ENCODE measurements at regions not wholly inside any gene's neighbourhood (a gene's known extent, or its start where the extent isn't known, plus 50 kb on each side); places are given as distances from the start of the nearest gene placed in this dataset.

DNA sequence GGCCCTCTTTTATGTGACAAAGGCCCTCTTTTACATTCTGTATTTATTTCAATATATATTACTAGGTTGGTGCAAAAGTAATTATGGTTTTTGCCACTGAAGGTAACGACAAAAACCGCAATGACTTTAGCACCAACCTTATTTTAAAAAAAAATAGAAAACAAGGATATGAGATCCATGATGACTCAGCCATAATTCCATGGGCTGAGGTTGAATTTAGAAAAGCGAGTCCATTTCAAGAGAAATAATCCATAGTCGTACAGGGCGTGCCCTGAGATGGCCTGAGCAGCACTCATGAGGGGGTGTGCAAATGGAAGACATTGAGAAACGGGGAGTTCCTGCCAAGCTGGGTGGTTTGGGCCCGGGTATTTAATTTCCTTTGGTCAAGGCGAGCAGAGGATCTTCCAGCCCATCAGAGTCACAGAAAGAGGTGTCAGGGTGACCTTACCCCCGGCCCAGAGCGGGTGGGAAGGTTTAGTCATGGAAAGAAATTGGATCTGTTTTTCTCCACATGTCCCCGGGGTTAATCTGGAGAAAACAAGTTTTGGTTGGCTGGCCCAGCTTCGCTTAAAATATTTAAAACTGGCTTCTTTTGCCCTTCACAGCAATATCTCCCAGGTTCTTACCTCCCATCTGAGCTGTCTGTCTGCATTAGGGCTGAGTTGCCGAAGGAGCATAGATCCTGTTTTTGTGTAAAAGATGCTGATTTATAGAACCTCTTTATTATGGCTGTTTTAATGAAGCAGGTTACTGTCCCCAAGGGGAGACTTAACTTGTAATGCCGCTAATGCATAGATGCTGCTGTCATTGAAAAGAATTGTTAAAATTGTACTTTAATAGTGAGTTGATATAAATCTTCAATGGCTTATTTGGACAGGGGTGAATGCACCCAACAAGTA lies 255.6 kb downstream of the PREX1 start:
- no peak for DNase-seq (ENCODE audit: low read depth)

DNA sequence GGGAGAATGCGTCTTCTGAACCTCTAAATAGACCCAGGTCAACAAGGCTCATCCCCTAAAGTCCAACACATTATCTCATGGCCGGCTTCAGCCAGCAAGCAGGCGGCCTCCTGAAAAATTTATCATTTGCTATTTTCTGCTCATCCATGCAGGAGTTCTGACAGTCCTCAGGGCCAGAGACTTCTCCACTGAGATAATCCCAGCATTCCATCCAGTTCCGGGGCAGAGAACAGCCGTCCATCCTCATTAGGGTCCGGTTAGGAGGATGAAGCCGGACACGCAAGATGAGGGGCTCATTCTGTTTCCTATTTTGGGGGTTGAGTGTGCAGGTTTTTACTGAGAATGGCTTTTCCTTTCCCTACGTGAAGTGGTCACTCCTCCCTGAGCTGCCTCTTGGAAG lies 258.1 kb downstream of the PREX1 start:
- no peak for DNase-seq (ENCODE audit: low read depth)

DNA sequence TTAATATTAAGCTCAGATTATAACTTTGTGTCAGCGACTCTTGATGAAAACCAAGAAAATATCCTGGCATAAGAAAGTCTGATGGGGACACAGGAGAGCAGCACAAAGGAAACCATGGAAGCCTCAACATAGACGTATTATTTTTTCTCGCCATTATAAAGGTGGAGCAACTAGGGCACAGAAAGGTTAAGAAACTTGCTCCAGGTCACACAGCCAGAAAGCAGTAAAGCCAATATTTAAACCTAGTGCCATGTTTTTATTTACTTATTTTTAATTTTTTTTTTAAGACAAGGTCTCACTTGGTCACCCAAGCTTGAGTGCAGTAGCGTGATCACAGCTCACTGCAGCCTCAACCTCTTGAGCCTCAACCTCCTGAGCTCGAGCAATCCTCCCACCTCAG lies 259.3 kb downstream of the PREX1 start:
- DNase-seq (ENCODE audit: low read depth): no peak

DNA sequence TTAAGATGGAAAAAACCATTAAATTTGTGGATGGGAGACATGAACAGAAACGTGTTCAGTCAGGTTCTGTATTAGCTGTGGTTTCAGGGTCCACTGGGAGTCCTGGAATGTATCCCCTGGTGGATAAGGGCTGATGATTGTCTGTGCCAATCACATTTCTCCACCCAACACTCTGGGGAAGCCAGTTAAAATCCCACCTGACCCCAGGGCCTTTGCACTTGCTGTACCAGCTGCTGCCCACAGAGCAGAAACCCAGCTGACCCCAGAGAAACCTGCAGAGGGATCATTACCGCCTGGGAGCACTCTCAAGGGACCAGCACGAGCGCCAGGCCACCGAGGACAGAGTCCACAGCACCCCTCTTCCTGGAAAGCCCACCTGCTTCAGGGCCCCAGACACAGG lies 260.7 kb downstream of the PREX1 start:
- no peak for DNase-seq (ENCODE audit: low read depth)

DNA sequence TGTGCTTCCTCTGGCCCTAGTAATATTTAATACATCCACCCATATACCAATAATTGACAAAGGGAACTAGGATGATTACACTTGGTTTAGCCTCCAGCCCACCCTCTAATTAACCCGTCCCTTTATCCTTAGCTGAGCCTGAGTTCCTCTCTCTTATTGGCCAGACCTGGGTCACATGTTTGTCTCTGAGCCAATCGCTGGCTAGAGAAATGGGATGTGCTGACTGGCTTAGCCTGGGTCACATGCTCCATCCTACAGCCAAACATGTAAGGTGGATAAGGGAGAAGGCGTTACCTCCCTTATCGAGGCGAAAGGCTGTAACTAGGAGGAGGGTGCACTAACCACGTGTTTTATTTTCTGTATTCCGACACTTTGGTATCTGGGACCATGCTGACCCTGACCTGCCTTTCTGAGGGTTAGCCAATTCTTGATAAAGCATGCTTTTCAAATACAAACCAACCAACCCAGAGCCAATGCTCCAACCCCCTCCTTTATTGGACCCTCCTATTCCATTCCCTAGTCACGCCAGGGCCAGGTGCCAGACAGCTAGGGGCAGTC lies 262.7 kb downstream of the PREX1 start:
- DNase-seq (ENCODE audit: low read depth): no peak

DNA sequence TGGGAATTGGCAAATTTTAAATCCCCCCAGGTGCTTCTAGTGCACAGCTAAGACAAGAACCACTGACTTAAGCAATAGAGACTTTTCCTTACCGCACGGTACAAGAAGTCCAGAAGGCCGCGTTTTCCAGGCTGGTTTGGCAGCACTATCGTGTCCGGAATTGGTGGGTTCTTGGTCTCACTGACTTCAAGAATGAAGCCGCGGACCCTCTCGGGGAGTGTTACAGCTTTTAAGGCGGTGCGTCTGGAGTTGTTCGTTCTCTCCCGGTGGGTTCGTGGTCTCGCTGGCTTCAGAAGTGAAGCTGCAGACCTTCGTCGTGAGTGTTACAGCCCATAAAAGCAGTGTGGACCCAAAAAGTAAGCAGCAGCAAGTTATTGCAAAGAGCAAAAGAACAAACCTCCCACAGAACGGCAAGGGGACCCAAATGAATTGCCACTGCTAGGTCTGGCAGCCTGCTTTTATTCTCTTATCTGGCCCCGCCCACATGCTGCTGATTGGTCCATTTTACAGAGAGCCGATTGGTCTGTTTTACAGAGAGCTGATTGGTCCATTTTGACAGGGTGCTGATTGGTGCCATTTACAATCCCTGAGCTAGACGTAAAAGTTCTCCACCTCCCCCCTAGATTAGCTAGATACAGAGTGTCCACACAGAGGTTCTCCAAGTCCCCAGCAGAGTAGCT lies 264.5 kb downstream of the PREX1 start:
- no peak for DNase-seq (ENCODE audit: low read depth)

DNA sequence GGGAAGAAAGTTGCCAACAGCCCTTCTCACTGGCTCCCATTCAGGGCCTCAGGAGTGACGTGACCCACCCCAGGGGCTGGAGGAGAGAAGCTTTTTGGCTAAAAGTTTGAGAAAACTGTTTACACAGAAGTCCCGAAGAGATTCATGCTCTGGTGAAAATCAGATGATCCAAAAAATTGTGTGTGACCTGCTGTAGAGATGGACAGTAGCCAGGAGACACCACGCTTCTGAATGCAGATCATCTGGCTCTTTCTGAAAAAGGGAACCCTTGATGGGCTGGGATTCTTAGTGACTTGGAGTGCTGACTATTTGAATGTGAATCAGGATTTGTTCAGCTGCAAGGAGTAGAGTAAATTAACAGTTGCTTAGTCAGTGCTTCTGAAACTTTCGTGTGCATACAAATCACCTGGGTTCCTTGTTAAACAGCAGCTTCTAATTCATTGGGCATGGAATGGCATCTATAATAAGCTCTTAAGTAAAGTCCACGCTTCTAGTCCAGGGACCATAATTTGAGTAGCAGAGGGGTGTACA lies 265.1 kb downstream of the PREX1 start:
- DNase-seq (ENCODE audit: low read depth): no peak

DNA sequence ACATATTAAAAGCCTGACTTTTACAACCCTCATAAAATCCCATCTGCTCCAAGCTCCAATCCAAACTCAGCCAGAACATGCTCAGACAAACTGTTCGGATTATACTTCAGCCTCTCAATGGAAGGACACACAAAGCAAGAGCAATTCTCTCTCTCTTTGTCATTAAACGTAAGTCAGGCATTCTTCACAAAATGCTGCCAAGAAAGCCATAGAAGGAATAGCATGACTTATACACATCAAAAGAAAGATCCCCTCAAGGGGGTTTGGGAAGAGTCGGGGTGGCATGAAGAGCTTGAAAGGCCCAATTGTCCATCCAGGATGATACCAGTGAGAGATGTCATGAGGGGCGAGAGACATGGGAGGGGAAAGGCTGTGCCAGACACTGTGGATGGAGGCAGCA lies 268.9 kb downstream of the PREX1 start:
- DNase-seq (ENCODE audit: low read depth): no peak

DNA sequence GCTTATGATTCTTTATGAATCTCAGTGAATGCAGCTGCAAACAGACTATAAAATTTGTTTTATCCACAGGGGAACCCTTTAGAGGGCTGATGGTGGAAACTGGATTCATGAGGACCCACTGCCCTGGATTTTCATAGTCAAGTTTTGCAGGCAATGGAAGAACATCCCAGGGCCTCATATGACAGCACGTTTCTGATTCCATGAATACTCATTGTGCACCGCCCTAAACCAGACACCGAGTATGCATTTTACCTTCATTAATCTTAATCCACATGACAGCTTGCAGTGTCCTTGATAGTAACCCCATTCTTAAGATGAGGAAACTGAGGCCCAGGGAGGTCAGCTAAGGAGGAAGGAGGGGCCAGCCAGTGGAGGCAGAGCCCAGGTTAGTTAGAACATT lies 270.4 kb downstream of the PREX1 start:
- no peak for DNase-seq (ENCODE audit: low read depth)

DNA sequence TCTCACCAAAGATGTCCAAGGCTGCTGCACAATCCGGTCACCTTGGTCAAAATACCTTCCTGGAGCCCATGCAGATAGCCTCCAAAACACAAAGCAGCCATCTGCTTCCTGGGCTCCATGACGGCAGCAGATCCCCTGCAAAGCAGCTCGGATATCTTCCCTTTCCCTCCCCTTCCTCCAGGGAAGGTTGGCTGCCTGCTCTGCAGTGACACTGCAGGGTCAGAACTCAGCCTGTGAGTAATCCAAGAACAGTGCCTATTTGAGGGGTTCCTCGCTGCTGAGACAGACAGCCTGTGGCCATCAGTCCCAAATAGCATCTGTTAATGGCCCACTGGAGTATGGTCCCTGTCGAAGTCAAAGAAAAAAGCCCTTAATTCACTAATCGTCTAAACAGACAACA lies 270.8 kb downstream of the PREX1 start:
- no peak for DNase-seq (ENCODE audit: low read depth)

DNA sequence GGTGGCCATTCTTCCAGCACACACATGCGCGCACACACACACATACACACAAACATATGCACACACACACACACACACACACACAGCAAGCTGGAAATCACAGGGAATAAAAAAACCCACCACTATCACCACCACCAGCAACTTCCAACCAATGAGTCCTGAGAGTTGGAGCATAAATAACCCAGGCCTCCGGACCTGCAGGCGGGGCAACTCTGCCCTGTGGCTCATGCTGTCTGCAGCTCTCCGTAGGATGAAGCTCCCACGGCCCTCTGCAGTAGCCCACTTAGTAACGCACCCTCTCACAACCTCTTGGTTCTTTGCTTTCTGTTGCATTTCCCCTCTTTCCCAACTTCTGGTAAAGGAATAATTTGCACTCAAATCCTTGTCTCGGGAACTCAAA lies 275.2 kb downstream of the PREX1 start:
- DNase-seq (ENCODE audit: low read depth): no peak

DNA sequence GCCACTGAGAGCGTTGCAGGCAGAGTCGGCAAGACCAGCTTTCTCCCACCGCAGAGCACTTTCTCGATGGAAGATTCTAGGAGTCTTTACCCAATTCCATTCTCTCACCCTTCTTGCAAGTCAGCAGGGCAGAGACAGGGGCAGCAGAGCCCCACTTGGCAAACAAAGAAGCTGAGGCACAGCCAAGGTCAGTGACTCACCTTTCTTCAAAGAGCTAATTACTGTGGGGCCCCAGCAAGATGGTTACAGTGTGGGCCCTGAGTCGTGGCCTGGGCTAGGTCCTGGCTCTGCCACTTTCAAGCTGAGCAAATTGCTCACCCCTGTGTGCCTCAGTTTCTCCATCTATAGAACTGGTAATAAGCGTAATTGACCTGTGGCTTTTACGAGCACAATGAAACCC lies 277.0 kb downstream of the PREX1 start:
- DNase-seq (ENCODE audit: low read depth): no peak

DNA sequence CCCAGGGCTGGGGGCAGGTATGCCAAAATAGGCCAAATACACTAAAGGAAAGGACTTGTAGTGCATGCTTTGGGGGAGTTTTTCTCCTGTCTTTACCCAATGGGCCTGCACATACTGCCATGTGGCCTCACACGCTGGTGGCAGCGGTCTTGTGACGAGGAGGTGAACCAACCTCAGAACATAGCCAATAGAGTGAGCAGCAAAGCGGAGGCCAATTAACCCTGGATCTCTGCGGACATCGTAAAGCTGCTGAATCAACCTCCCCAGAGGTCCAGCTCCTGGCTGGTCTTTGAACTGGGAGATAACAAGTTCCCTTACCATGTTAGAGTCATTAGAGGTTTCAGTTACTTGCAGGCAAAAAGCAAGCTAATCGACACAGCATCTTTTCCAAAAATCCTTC lies 280.1 kb downstream of the PREX1 start:
- no peak for DNase-seq (ENCODE audit: low read depth)

DNA sequence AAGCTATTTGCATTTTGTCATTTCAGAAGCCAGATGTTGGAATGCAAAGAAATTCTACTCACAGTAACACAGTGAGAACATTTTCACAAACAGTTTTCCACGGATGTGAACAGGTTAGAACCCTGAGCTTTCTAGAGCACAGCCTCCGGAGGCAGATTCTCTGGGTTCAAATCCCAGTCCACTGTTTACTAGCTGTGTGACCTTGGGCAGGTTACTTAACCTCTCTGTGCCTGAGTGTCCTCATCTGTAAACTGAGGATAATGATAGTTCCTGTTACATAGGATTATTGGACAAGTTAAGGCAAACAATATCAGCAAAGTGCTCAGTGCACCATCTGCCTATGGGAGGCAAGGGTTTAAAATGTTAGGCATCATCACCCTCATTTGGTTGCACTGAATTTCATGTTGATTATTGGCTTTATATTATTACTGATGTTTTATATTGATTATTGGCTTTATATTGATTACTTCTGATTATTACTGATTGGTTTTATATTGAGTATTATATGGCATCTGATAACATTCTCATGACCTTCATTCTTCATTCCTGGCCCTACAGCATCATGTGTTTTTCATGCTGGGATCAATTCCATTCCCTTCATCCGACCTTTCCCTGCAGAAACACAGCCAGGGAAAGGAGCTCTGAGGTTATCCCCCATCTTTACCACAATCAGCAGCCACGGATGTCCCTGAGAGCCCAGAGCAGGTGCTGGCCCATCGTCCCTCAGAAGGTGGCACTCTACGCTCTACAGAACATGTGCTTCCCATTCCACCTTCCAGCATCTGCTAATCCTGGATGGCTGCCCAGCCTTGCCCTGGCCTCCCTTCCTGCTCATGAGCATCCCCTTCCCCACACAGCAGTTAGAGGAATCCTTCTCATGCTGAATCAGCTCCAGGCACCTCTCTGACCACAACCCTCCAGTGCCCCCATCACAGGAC lies 283.1 kb downstream of the PREX1 start:
- DNase-seq (ENCODE audit: low read depth): no peak

DNA sequence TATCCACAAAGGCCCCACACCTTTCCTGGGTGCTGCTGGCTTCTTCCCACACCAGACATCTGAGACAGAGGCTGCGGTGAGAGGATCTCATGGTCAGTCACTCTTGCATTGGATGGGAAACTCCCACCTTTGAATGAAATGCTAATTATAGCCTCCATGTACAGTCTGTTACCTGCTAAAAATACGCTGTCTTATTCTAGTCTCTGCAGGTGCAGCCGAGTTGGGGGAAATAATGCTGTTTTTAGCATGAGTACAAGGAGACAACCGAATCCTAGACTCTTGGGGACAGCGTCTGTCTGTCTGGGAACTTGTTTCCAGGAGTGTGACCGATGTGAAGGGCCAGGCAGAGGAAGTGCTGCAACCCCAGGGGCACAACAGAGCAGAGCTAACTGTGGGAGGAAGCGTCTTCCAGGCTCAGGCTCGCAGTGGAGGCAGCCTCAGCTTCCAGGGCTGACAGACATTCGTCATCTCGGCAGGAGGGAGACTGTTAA lies 286.2 kb downstream of the PREX1 start:
- no peak for DNase-seq (ENCODE audit: low read depth)

DNA sequence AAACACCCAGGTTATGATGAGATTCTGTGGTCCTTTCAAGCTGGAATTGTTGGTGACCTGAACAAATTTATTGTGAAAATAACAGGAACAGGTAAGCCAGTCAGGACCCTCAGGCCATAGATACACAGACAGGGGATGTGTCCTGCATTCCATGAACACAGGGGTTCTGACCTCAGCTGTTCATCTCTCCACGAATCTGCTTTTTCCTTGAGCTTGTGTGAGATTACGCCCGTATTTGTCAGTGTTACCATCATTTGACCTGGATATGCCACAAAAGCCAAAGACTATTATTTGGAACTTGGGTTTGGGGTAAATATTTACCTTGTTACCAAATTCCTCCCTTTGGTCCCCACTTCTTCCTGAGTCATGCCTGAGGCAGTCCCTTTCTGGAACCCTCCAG lies 288.9 kb downstream of the PREX1 start:
- DNase-seq (ENCODE audit: low read depth): no peak

DNA sequence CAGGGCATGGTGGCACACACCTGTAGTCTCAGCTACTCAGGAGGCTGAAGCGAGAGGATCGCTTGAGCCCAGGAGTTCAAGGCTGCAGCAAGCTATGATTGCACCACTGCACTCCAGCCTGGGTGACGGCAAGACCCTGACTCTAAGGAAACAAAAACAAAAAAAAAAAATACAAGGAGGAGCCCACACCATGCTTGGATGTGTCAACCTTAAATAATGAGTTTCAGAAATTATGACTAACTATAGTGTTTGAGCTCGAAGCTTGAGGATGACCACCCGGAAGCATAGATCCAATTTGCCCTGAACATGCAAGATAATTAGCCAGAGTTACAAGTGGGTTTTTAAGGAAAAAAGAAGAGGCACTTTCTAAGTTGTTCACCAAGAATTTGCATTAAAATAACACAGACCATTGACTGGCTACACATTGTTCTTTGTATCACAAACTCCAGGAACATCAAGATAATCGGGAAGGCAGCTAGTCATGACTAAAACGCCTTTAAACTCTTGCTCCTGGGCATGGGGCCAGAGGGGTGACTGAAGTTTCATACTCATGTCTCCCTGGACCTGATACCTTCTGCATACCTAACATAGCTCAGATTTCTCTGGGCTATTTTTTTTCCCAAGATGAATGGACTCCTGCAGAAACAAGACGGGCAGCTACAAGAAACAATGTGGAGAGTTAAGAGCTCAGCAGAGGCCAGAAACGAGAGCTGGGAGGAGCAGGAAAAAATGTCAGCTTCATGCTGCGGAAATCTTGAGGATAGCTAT lies 289.6 kb downstream of the PREX1 start:
- DNase-seq (ENCODE audit: low read depth): no peak

DNA sequence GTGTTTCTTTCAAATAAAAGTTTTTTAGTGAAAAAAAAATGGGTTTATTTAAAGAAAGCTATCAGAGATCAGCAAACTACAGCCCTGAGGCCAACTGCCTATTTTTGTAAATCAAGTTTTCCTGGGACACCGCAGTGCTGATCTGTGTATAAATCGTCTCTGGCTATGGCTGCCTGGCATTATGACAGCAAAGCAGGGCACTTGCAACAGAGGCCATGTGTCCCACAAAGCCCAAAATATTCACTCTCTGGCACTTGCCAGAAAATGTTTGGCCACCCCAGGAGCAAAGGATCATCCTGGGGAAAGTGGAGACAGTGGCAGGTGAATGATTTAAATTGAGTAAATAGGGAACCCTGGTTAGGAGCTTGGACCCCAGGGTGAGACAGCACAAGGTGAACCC lies 291.6 kb downstream of the PREX1 start:
- no peak for DNase-seq (ENCODE audit: low read depth)

DNA sequence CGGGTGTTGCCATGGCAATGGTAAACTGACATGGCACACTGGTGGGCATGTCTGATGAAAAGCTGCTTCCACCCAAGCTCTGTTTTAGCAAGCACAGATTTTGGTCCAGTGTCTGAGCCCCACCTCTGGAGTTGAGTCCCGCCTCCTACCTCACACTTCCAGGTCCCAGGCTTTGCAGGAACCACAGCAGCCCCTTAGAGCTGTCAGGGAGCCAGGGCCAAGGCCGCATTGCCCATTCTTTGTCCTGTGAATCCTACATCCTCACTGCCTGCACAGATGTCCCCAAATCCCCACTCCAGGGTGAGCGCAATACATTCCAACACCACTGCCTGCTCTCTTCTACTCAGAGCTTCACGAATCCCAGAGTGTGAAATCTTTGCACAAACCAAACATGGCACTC lies 292.2 kb downstream of the PREX1 start:
- DNase-seq (ENCODE audit: low read depth): no peak

DNA sequence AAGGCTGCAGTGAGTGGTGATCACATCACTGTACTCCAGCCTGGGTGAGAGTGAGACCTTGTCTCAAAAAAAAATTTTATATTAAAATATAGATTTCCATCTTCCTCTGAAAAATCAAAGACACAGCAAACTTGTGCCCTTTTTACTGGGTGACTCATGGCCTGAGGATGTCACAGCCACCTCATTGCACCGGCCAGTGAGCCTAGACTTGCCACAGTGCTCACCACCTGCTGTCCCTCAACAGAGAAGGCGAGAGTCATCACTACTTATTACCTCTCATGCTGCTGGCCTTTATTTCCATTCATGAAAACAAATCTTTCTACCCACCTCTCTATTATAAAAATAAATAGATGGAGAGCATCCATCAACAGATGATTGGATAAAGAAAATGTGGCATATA lies 295.8 kb downstream of the PREX1 start:
- no peak for DNase-seq (ENCODE audit: low read depth)

DNA sequence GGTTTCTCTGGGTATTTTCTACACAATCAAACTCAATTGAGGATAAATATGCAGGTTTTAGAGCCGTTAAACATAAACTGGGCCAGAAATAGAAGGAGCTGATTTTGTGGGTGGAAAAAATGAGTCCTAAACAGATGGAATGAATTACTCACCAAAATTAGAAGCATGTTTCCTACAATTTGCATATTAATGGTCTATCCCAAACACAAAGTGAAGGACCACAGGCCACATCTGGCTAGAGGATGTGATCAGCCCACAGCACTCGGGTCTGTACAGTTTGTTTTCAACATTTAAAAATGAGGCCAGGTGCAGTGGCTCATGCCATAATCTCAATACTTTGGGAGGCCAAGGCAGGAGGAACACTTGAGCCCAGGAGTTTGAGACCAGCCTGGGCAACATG lies 296.3 kb downstream of the PREX1 start:
- DNase-seq (ENCODE audit: low read depth): no peak

Data from fibroblast of the conjunctiva (primary cell).